Spleen (tissue), 11 donors: ENCODE measurements at regions not wholly inside any gene's neighbourhood (a gene's known extent, or its start where the extent isn't known, plus 50 kb on each side); places are given as distances from the start of the nearest gene placed in this dataset.

Experiments used
- DNase-seq: peaks from one replicate; pipeline ENCODE4 v3.0.0-alpha.2; 2020
- H3K27ac ChIP-seq, 8 donors: fragments of 200-600 bp; sonication (generic) in 7 of 8; 1 replicate in 4 of 8; 2 replicates in 4 of 8; pipeline versions ENCODE4 v1.5.0 to v1.8.0; 2016 to 2021; ENCODE audit warnings: inconsistent platforms in 4 of 8, mild to moderate bottlenecking in 4 of 8, moderate library complexity in 1 of 8
- H3K27me3 ChIP-seq, 7 donors: fragments of 200-600 bp; sonication (generic) in 6 of 7; replicated peaks in 1 of 7; 1 replicate in 4 of 7; 2 replicates in 3 of 7; pipeline versions ENCODE4 v1.5.0 to v1.8.0; 2016 to 2021; ENCODE audit warnings: inconsistent platforms in 3 of 7, mild to moderate bottlenecking in 1 of 7
- H3K36me3 ChIP-seq, 6 donors: fragments of 200-600 bp; sonication (generic) in 5 of 6; 1 replicate in 4 of 6; 2 replicates in 2 of 6; pipeline versions ENCODE4 v1.5.0 to v1.8.0; 2016 to 2021; ENCODE audit warnings: inconsistent platforms in 2 of 6
- H3K4me1 ChIP-seq, 6 donors: fragments of 200-600 bp; sonication (generic) in 5 of 6; 1 replicate in 3 of 6; 2 replicates in 3 of 6; pipeline versions ENCODE4 v1.5.0 to v1.8.0; 2016 to 2021; ENCODE audit warnings: inconsistent platforms in 3 of 6
- H3K4me3 ChIP-seq, 8 donors: fragments of 200-600 bp; sonication (generic) in 7 of 8; 1 replicate in 4 of 8; 2 replicates in 4 of 8; pipeline versions ENCODE4 v1.5.0 to v1.8.0; 2016 to 2021; ENCODE audit warnings: inconsistent platforms in 4 of 8, mild to moderate bottlenecking in 4 of 8, moderate library complexity in 2 of 8
- H3K9me3 ChIP-seq, 8 donors: fragments of 200-600 bp; sonication (generic) in 7 of 8; 1 replicate in 4 of 8; 2 replicates in 4 of 8; pipeline versions ENCODE4 v1.5.0 to v1.8.0; 2016 to 2021; ENCODE audit warnings: inconsistent platforms in 4 of 8
- POLR2A ChIP-seq, 3 donors: fragments of 450-650 bp; IDR thresholded peaks; one replicate each; pipeline ENCODE4 v1.5.1; 2017; ENCODE audit warnings: antibody characterized with exemption in 3 of 3, mild to moderate bottlenecking in 1 of 3
- POLR2AphosphoS5 ChIP-seq, 3 donors: sonication (generic); formaldehyde crosslinking; IDR thresholded peaks; one replicate each; pipeline ENCODE4 v1.5.1; 2017; ENCODE audit warnings: antibody characterized with exemption in 3 of 3
- WGBS, 5 donors: extraction: QIAGEN DNeasy Blood & Tissue Kit in 3 of 5; methylation state at CpG; one replicate each; pipeline versions ENCODE4 v1.1.5 to v1.1.7; 2013 to 2018; 5-methylcytosine and 5-hydroxymethylcytosine counted together
- intact Hi-C: fragments of 100-400 bp; cut with DNase I; formaldehyde crosslinking; loops from one replicate; pipeline ENCODE4 v1.15.0; 2023; ENCODE audit warnings: low total_unique reads
- TF ChIP-seq, protein P1 (sequence below), 11 experiments: fragments of 200-600 bp in 7 of 11; fragments of 450-650 bp in 4 of 11; sonication (generic) in 4 of 11; IDR thresholded peaks in 8 of 11; conservative IDR thresholded peaks in 3 of 11; 1 replicate in 7 of 11; 2 replicates in 4 of 11; pipeline versions ENCODE4 v1.4.0 to v1.8.0; 2016 to 2021; ENCODE audit warnings: antibody characterized with exemption in 11 of 11, inconsistent platforms in 4 of 11, mild to moderate bottlenecking in 1 of 11
- donor health status: healthy with polysubstance abuse.
- donor health status: DM: no; HTN: no; CAD: no; lungs with moderate emphysema.
- donor health status: DM: no; HTN: no; CAD: no.
- donor health status: Bipolar disorder and iron deficiency.
- donor health status: healthy.
- donor health status: DM: no; HTN: no; CAD: no.
- donor health status: DM: yes; HTN: yes; CAD: no.

DNA sequence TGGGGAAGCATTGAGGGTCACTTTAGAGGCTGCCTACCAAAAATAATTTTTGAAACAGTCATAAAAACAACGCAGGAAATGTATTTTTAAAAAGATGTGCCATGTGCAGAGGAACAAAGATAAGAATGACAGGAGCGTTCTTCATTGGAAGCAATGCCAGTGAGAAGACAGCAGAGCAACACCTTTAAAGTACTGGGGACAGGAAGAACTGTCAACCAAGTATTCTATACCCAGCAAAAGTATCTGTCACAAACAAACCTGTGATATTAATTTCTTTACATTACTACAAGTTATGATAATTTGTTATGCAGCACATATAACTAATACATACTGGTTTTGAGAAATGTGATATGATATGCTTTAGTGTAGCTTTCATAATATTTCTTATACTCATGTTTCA, 675.6 kb downstream of the IRX1 start:
- 75 to 84% (median 80%) methylated on average over 2 of the region's 2 CpGs for WGBS, 5 donors
- no peaks in the 10 kb centered on the region for H3K4me1 ChIP-seq
- no peak overlapping the region for H3K27ac ChIP-seq
- no peaks in the 10 kb centered on the region for H3K36me3 ChIP-seq
- no peaks in the 10 kb centered on the region for H3K27me3 ChIP-seq
- no peak for DNase-seq
- no peak overlapping the region for H3K4me3 ChIP-seq
- peaks cover 0 to 47% (median 35%) of the 10 kb centered on the region in 8 donors for H3K9me3 ChIP-seq
- TF ChIP-seq, protein P1, sequence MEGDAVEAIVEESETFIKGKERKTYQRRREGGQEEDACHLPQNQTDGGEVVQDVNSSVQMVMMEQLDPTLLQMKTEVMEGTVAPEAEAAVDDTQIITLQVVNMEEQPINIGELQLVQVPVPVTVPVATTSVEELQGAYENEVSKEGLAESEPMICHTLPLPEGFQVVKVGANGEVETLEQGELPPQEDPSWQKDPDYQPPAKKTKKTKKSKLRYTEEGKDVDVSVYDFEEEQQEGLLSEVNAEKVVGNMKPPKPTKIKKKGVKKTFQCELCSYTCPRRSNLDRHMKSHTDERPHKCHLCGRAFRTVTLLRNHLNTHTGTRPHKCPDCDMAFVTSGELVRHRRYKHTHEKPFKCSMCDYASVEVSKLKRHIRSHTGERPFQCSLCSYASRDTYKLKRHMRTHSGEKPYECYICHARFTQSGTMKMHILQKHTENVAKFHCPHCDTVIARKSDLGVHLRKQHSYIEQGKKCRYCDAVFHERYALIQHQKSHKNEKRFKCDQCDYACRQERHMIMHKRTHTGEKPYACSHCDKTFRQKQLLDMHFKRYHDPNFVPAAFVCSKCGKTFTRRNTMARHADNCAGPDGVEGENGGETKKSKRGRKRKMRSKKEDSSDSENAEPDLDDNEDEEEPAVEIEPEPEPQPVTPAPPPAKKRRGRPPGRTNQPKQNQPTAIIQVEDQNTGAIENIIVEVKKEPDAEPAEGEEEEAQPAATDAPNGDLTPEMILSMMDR (IDR thresholded peaks at IDR 0.05 in 8 of 11, conservative IDR thresholded peaks at IDR 0.05 in 3 of 11): no peak
- TF ChIP-seq POLR2AphosphoS5 (IDR thresholded peaks at IDR 0.05) (no peak), POLR2A (IDR thresholded peaks at IDR 0.05) (no peak)
- intact Hi-C loops: no loop called here

DNA sequence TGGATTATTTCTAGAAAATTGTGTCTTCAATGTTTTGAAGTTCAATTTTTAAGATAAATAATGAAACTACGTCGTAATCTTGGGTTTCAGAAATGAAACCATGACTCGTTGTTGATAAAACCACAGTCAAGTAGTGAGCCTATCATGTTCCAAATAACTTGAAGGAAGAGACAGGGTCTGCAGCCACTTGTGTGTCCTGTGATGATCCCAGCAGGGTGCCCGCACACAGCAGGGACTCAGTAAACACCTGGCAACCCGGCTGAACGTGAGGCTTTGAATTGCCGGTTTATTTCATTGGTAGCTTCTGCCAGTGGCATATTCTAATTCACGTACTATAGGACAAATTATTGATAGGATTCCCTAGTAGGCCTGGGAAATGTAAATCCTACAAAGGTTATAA, 679.6 kb downstream of the IRX1 start:
- H3K36me3 ChIP-seq: no peaks in the 10 kb centered on the region
- H3K4me1 ChIP-seq: no peaks in the 10 kb centered on the region
- peaks cover 0 to 43% (median 25%) of the 10 kb centered on the region in 8 donors for H3K9me3 ChIP-seq
- intact Hi-C loops: no loop called here
- no peak overlapping the region for H3K27ac ChIP-seq
- no peak overlapping the region for H3K4me3 ChIP-seq
- no peaks in the 10 kb centered on the region for H3K27me3 ChIP-seq
- TF ChIP-seq POLR2AphosphoS5 (IDR thresholded peaks at IDR 0.05) (no peak), POLR2A (IDR thresholded peaks at IDR 0.05) (no peak)
- 49 to 67% (median 54%) methylated on average over 8 of the region's 8 CpGs for WGBS, 5 donors
- DNase-seq: no peak

DNA sequence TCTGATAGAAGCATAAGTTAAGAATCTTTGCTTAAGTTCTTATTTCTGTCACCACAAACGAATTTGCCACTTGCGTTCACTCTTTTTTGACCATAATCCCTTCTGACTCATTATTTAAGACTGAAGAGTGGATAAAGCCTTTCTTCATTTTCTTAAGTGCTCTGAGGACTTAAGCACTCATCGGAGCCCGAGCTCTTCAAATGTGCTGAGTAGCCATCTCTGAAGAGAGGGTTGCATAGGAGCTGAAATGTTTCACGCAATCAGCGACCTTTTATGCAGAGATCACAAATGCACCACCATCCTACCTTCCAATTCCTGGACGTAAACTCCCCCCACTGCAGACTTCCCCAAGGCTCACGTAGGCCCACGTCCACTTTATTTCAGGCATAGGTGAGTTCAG, 699.2 kb downstream of the IRX1 start:
- no peaks in the 10 kb centered on the region for H3K4me1 ChIP-seq
- H3K27me3 ChIP-seq: no peaks in the 10 kb centered on the region
- no peaks in the 10 kb centered on the region for H3K36me3 ChIP-seq
- WGBS, 5 donors: 75 to 88% (median 79%) methylated on average over 9 of the region's 9 CpGs
- no peak for DNase-seq
- no peak overlapping the region for H3K27ac ChIP-seq
- H3K4me3 ChIP-seq: no peak overlapping the region
- TF ChIP-seq, protein P1 (IDR thresholded peaks at IDR 0.05 in 8 of 11, conservative IDR thresholded peaks at IDR 0.05 in 3 of 11): no peak
- TF ChIP-seq POLR2A (IDR thresholded peaks at IDR 0.05): no peak
- TF ChIP-seq POLR2AphosphoS5 (IDR thresholded peaks at IDR 0.05): no peak
- intact Hi-C loops: no loop called here
- peaks cover 0 to 3% (median 0%) of the 10 kb centered on the region in 8 donors for H3K9me3 ChIP-seq

DNA sequence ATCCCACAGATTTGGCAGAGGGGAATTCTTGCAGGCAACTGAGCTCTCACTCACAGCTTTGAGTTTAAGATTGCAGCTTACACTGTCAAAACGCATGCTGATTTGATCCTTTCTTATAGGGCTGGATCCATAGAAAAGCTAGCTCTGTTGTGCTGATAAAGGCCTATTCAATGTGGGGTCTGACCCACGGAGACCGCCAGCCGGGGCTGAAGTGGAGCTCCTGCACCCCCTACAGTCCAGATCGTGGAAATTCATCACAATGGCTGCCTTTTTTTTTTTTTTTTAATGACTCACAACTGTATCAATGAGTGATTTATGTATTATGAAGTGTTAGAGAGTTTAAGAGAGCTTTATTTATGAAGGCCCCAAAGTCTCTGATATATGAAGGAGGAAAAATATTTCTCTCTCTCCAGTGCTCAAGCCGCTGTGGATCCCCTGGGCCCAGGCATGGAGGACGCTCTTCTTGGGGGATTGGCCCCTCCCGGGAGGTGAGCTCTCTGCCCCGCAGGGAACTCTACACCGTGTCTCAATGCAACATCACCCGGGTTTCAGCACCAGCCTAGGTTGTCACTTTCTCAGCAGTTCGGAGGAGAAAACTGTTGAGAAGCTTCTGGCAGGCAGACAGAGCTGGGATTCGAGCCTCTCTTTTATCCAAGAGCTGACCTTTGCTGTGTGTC, 700.2 kb downstream of the IRX1 start:
- Histone ChIP-seq H3K9me3 (peaks cover 0 to 3% (median 0%) of the 10 kb centered on the region in 8 donors), H3K4me1 (no peaks in the 10 kb centered on the region), H3K36me3 (no peaks in the 10 kb centered on the region), H3K27me3 (no peaks in the 10 kb centered on the region), H3K4me3 (no peak overlapping the region), H3K27ac (no peak overlapping the region)
- 31 to 37% (median 34%) methylated on average over 11 to 13 of the region's 13 CpGs for WGBS, 5 donors
- DNase-seq: no peak
- no peak for TF ChIP-seq POLR2A (IDR thresholded peaks at IDR 0.05)
- TF ChIP-seq POLR2AphosphoS5 (IDR thresholded peaks at IDR 0.05): no peak
- TF ChIP-seq, protein P1 (IDR thresholded peaks at IDR 0.05 in 8 of 11, conservative IDR thresholded peaks at IDR 0.05 in 3 of 11): peak in 4 of 11 experiments; percentile 15 to 28 (median 22)
- intact Hi-C loops: no loop called here
